GM19239 (cell line): ENCODE measurements at regions not wholly inside any gene's neighbourhood (a gene's known extent, or its start where the extent isn't known, plus 50 kb on each side); places are given as distances from the start of the nearest gene placed in this dataset.
"Not testable (repeated sequence)": the region's sequence is repeated elsewhere in the genome, so short reads cannot be mapped to it uniquely, and the experiment has no call there.

Experiments used
- DNase-seq: peaks from one replicate; pipeline ENCODE4 v3.0.0; 2011; ENCODE audit warnings: low spot score; ENCODE audit not compliant: insufficient read length
- FAIRE-seq: peaks from 2 replicates; lab custom pipeline; 2011; peaks lifted over from hg19 to GRCh38; lab: Jason Lieb, UNC

- DNase-seq, FAIRE-seq: not testable (repeated sequence)
Measured at GRCh38 chr16:16609627-16610026, 230.7 kb downstream of the NPIPA7 start.

GRCh38 chr16:16610389-16610967 is 231.5 kb downstream of the NPIPA7 start:
- not testable (repeated sequence) for DNase-seq, FAIRE-seq

- DNase-seq, FAIRE-seq: not testable (repeated sequence)
Measured at GRCh38 chr16:16613212-16613611, 234.3 kb downstream of the NPIPA7 start.

GRCh38 chr16:16614484-16614883 is 235.5 kb downstream of the NPIPA7 start:
- FAIRE-seq, DNase-seq: not testable (repeated sequence)

DNA sequence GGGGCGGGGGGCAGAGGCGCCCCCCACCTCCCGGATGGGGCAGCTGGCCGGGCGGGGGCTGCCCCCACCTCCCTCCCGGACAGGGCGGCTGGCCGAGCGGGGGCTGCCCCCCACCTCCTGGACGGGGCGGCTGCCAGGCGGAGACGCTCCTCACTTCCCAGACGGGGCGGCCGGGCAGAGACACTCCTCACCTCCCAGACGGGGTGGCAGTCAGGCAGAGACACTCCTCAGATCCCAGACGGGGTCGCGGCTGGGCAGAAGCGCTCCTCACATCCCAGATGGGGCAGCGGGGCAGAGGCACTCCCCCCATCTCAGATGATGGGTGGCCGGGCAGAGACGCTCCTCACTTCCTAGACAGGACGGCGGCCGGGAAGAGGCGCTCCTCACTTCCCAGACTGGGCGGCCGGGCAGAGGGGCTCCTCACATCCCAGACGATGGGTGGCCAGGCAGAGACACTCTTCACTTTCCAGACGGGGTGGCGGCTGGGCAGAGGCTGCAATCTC is 240.1 kb downstream of the NPIPA7 start:
- not testable (repeated sequence) for DNase-seq, FAIRE-seq

- not testable (repeated sequence) for FAIRE-seq, DNase-seq
Measured at GRCh38 chr16:16624367-16624766, 245.4 kb downstream of the NPIPA7 start.

DNA sequence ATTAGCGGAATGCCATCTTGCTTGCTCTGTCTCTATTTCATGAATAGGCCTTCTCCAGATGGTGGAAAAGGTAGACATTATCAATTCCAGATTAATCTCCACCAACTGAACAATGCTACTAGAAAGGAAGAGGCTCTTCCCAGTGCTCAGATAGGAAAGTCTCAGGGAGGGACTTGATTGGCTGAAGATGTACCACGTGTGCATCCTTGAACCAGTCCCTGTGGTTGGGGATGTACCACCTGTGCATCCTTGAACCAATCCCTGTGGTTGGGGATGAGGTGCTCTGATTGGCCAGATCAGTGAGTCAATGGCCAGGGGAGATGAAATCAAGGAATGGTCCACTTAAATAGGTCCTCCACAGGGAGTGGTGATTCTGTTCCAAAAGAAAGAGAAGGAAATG is 246.2 kb downstream of the NPIPA7 start:
- FAIRE-seq, DNase-seq: not testable (repeated sequence)

DNA sequence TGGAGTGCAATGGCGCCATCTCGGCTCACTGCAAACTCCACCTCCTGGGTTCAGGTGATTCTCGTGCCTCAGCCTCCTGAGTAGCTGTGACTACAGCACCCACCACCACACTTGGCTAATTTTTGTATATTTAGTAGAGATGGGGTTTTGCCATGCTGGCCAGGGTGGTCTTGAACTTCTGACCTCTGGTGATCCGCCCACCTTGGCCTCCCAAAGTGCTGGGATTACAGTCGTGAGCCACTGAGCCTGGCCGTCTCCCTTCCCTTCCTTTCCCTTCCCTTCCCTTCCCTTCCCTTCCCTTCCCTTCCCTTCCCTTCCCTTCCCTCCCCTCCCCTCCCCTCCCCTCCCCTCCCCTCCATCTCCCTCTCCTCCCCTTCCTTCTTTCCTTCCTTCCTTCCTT is 248.9 kb downstream of the NPIPA7 start:
- DNase-seq, FAIRE-seq: not testable (repeated sequence)

DNA sequence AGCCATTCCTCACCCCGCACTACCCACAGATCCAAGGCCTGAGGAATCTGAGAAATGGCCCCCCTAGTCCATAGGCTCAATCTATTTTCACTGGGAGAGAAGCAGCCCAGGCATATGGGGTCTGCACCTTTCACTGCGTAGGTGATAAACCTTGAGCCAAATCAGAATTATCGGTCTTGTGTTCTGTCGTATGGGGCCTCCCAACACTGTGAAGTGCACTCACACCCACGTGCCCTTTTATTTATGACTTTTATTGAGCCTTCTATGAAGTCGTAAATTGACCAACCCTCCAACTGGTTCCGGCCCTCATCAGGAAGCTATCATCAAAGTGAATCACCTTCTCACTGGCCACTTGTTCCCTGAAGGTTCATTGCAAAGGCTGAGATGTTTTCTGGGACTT is 259.3 kb downstream of the NPIPA7 start:
- DNase-seq, FAIRE-seq: not testable (repeated sequence)

- not testable (repeated sequence) for FAIRE-seq, DNase-seq
Measured at GRCh38 chr16:16638714-16639113, 259.8 kb downstream of the NPIPA7 start.

DNA sequence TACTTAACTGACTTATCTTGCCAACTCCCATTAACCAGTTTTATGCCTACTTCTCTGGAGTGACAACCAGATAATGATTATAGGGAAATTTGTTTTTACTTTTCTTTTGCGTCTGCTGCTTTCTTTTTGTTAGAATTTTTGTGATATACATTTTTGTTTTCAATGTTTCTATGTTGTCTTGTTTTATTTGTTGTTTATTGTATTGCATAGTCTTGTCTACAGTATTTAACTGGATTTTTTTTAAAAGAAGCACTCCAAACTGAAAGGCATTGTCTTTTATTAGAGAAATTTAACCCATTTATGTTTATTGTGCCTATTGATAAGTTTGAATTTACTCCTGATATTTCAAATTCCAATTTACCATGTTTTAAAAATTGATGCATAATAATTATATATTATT is 264.9 kb downstream of the NPIPA7 start:
- not testable (repeated sequence) for FAIRE-seq

GRCh38 chr16:16648002-16648401 is 269.1 kb downstream of the NPIPA7 start:
- not testable (repeated sequence) for DNase-seq, FAIRE-seq

More for the DNA sequence above, 264.9 kb downstream of the NPIPA7 start:
- not testable (repeated sequence) for DNase-seq

DNA sequence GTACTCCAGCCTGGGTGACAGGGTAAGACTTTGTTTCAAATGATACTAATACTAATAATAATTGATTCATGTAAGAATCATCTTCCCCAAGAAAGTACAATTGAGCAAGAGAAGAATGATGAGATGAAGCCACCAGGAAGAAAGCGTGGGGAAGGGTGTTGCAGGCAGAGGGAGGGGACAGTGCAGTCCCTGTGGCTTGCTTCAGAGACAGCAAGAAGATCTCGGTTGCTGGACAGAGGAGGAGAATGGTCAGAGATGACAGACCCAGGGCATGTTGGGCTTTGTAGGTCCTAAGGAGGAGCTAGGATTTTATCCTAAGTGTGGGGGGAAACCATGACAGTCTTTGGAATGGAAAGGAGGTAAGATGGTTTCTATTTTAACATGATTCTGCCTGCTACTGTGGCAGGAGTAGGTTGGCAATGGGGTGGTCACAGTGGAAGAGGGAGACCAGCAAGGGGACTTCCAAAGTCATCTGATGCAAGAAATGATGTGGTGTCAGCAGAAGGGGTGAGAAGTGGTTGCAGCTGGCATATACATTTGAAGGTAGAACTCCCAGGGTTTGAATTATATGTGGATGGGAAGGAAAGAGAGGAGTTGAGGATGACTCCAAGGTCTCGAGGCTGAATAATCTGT is 293.4 kb downstream of the NPIPA7 start:
- not testable (repeated sequence) for DNase-seq, FAIRE-seq

DNA sequence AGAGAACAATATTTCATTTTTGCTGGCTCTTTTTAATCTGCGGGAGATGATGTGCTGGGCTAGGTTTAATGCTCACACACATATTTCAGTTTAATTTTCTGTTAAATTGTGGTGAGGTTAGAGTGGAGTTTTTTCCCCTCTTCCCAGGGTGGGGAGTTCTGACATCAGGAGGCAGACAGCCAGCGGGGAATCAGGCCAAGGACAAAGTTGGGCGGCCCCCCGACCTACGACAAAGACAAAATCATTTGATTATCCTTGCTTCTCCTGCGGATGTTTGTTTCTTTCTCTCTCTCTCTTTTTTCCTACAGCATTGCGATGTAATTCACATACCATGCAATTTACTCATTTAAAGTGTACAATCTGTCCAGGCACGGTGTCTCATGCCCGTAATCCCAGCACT is 295.9 kb downstream of the NPIPA7 start:
- not testable (repeated sequence) for FAIRE-seq, DNase-seq

GRCh38 chr16:16721849-16722248 is 342.9 kb downstream of the NPIPA7 start:
- not testable (repeated sequence) for DNase-seq, FAIRE-seq

DNA sequence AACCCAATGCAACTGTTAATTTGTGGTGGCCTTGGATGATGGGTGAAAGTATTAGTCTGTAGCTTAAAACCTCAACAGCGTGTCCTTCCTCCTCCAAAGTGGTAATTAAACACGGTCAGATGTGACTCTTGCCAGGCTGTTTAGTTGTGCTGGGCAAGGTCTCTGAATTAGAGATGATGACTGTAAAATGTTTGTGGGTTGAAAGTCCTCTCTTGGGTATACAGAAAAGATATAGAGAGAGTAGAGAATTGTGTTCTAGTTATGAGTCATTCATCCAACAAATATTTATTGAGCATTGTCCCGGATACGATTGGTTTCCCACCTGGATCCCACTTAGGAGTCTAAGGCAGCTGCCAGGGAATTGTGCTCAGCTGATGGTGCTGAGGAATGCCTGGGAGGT is 343.7 kb downstream of the NPIPA7 start:
- not testable (repeated sequence) for DNase-seq, FAIRE-seq

GRCh38 chr16:16723819-16724519 is 345.0 kb downstream of the NPIPA7 start:
- FAIRE-seq, DNase-seq: not testable (repeated sequence)

DNA sequence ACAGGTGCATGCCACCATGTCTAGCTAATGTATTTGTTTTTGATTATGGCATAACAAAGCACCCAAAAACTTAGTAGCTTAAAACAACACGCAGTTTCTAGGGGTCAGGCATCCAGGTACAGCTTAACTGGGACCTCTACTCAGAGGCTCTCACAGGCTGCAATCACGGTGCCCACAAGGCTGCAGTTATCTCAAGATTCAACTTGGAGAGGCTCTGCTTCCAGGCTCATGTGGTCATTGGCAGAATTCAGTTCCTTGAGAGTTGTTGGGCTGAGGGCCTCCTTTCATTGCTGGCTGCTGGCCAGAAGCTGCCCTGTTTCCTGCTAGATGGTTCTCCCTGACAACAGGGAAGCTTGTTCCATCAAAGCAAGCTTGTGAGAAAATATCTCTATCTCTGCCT is 348.1 kb downstream of the NPIPA7 start:
- DNase-seq, result not testable (repeated sequence)

GRCh38 chr16:16742573-16742972 is 363.6 kb downstream of the NPIPA7 start:
- not testable (repeated sequence) for FAIRE-seq, DNase-seq

More for the DNA sequence above, 348.1 kb downstream of the NPIPA7 start:
- not testable (repeated sequence) for FAIRE-seq

DNA sequence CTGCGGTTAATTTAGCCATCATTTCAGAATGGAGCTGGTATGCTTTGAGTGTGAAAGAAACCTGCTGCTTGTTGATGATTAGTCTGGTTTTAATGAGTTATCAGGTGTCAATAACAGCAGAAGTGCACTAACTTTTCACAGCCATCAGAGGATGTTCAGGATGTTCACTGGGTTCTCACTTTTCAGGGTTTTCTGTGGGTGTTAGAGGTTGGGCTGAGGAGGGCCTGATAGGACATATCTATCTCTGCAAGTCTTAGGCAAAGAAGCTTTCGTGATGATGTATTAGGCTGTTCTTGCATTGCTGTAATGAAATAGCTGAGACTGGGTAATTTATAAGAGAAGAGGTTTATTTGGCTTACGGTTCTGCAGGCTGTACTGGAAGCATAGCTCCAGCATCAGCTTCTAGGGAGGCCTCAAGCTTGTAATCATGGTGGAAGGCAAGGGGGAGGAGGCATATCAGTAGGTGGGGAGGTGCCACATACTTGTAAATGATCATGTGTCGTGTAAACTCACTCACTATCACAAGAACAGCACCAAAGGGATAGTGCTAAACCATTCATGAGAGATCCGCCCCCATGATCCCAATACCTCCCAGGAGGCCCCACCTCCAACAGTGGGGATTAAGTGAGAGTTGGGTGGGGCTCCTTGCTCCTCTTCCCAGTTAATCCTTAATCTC is 376.2 kb downstream of the NPIPA7 start:
- FAIRE-seq, DNase-seq: not testable (repeated sequence)
